NCI-H1048 (cell line): ENCODE measurements at regions not wholly inside any gene's neighbourhood (a gene's known extent, or its start where the extent isn't known, plus 50 kb on each side); places are given as distances from the start of the nearest gene placed in this dataset.

ENCODE experiments used
- DNase-seq: peaks from one replicate; lab custom pipeline; 2025; lab: John Stamatoyannopoulos, UW

DNA sequence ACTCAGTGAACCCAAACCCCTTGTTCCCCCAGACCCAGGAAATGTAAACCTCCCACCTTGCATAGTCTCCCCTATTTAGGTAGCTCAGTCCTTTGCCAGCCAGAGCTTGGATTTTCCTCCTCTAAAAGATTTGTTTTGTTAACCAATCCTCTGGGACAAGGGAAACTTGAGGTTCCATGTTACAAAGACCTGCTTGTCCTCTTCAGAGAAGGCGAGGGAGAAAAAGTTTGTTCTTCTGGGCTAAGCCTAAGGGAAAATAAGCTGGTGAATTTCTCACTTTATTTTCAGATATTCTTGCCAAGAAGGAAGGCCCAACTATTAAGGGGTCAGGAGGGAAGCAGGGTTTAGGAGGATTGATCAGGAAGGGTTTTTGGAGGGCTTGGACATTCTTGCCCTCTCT, 136.1 kb upstream of the PROK2 start:
- DNase-seq = no peak

DNA sequence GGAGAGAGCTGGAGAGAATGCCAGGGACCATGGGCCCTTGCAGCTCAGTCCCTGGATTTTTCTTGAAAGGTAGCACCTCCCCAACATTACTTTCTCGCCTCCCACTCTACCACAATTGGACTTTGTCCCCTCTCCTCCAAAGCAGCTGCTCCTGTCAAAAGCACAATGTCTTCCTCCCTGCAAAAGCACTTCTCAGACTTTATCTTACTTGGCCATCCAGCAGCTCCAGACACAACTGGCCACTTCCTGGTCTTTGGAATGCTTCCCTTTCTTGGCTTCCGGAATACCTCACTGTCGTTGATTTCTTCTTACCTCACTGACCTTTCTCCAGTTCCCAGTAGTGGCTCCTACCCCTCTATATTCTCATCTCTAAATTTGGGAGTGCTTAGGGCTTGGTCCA, 134.6 kb upstream of the PROK2 start:
- no peak for DNase-seq

DNA sequence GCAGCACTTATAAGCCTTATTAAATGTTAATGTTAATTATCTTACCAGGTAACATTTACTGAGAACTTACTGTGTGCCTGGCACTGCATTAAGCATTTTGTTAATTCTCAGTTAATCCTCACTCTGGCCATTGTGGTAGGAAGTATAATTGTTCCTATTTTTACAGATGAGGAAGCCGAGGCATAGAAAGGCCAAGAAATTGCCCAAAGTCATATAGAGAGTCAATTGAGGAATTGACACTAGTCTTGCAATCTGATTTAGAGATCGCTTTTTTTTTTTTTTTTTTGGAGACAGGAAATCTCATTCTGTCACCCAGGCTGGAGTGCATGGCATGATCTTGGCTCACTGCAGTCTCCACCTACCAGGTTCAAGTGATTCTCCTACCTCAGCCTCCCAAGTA, 132.6 kb upstream of the PROK2 start:
- DNase-seq = no peak

DNA sequence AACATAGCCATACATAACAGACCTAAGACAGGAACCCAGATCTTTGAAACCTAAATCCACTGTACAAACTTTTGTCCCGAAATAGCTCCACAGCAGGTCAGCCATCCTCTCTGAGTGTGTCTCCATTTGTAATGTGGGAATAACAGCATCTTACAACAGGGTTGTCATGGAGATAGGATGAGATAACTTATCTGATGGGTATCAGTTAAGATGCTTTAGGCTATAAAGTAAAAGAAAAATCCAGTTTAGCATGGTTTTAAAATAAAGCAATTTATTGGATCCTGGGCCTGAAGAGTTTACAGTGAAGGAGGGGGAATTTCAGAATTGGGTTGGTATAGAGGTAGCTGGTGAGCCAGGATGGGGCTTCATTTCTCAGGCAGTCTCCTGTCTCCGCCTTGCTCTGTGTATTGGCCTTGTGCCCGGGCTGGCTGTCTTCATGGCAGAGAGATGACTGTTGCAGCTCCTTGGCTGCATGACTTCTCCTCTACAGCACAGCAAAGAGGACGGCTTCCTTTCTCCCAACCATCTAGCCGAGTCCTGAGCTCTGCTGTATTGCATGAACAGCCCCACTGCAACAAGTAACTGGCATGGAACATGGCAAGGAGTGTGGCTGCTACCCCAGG, 131.9 kb upstream of the PROK2 start:
- no peak for DNase-seq

DNA sequence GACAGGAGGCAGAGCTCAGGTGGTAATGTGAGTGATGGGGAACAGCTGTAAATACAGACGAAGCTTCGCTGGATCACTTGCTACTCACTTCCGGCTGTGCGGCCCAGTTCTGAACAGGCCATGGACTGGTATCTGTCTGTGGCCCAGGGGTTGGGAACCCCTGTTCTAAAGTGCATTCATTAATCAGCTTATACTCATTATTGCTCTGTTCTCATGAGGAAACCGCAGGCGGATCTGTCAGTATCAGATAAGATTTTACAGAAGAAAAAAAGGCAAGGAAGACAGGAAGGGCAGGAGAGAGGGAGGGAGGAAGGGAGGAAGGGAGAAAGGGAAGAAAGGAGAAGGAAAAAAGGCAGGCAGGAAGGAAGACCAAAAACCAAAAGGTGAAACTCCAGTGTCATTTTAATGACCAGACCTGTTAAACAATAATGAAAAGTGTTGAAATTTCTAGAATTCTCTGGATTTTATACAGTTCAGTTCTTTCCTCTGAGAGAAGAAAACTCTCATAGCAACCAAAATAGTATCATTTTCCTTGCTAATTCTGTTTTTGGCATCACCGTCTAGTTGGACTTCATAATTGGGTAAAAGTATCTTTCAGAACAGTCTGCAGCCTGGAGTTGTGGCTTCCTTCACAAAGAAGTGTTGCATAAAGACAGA, 128.0 kb upstream of the PROK2 start:
- no peak for DNase-seq

DNA sequence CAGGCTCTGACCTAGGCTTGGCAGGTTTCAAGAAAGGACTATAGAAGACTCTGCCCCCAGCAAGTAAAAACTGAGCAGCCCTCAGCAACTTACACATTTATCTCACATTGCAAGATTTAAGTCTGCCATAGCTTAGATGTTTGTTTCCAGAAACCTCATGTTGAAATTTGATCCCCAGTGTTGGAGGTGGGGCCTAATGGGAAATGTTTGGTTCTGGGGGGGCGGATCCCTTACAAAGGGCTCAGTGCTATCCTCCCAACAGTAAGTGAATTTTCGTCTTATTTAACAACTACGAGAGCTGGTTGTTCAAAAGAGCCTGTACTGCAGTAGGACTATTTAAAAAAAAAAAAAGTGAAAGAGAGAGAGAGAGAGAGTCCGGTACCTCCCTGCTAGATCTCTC, 125.2 kb upstream of the PROK2 start:
- no peak for DNase-seq

DNA sequence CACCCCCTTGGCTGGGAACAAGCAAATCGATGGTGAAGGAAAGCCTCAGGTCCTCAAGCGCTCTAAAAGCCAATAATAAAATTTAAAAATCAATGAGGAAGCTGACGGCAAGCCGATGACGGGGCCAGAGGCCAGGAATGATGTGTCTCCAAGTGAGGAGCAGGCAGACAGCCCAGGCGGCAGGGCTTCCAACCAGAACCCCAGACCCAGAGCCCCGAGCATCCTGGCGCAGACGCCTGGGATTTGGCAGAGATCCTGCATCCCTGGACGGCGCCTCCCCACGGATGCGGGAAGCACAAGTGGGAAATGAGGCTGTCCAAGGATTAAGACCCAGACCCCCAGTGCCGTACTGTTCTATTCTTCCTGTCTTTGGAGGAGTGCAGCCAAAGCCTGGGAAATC, 123.0 kb upstream of the PROK2 start:
- DNase-seq = no peak

DNA sequence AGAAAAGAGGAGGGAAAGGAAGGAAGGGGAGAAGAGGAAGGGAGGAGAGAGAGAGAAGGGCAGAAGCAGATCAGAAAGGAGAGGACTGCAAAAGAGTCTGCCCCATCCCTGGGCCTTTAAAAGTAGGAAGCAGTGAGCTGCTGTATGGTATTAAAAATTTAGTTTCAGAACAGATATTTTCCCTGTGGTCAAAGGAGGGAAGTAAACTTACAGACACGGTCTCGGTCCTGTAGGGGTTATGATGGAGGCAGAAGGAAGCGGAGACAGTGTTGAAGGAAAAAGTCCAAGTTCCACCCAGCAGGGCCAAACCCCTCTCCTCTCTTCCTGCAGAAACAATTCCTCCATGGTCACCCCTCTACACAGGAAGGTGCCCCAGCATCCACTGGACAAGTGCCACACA, 122.0 kb upstream of the PROK2 start:
- no peak for DNase-seq

DNA sequence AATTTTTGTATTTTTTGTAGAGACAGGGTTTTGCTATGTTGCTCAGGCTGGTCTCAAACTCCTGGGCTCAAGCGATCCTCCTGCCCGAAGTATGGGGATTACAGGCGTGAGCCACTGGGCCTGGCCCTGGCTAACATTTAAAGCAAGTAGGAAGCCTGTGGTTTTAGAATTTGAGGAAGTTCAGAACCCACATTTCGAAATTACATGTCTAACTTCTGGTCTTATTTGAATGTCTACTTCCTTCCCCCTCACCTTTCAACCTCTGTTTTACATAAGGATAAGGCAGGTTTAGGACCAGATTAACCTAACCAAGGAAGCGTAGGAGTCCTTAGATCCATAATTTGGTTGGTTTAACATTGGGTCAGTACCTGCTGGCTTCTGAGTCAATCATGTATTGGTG, 120.5 kb upstream of the PROK2 start:
- DNase-seq = no peak

DNA sequence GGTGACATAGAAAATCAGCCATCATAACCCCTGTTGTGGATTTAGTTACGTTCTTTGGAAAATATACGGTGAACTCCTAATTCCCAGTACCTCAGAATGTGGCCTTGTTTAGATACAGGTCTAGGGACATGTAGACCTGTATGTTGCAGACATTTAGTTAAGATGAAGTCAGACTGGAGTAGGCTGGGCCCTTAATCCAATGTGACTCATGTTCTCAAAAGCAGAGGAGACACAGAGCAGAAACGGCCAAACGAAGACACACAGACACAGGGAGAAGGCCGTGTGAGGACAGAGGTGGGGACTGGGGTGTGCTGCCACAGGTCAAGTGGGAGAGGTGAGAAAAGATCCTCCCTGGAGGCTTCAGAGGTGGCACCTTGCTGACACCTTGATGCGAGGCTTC, 119.0 kb upstream of the PROK2 start:
- DNase-seq = no peak

DNA sequence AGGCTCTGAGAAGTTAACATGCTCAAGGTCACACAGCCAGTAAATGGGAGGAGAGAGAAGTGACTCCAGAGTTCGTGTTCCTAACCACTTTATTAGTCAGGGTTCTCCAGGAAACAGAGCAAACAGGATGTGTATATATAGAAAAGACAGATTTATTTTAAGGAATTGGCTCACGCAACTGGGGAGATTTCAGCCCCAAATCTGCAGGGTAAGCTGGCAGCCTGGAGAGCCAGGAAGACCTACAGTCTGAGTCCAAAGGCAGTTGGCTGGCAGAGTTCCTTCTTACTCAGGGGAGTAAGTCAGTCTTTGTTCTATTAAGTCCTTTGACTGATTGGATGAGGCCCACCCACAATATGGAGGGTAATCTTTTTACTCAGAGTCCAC, 118.2 kb upstream of the PROK2 start:
- DNase-seq = no peak

DNA sequence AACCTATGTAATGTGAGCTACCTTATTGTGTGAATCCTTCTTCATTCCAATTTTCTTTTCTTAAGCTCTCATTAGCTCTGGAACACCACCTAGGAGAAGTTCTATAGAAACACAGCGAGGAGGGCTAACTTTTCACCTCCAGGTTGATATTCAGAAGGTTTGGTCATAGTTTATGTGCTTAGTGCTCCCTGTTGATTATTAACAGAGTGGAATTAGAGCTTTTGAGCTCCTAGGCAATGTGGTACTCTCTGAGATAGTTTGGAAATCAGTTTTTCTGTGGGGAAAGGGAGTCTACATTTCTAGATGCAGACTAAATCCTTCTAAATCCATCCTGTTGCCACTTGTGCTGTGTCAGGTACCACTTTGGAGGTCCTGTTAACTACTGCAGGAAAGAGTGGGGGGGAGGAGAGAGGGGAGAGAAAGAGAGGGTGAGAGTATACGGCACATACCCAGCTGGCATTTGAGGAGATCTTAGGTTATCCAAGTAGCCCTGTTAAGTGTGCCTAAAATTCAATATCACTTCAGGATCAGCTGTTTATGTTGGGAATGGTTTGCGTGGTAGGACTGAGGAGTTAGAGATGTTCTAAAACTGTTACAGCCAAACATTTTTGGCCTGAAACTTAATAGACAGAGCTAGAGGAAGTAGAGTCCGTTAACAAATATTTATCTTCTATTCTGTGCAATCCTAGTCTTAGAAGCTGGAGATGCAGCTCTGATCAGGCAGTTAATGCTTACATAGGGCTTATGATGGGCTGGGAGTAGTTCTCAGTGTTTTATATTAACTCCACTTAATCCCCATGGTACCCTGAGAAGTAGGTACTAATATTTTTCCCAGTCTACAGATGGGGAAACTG, 117.5 kb upstream of the PROK2 start:
- DNase-seq = no peak

DNA sequence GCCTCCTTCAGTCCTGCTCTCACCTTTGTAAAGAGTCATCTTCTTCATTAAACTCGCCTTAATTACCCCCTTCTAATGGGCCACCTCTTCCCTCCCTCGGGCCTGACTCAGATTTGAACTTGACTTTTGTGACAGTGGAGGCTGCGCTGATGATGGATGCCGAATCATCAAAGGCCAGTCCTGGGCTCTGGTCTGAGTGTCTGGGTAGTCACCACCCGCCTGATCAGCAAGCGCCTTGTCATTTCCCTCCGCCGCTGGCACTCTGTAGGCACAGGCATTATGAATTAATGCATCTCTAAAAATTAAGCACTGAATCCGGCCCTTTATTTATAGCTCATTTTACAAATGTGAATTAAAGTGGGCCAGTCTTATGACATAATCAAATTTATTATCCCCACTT, 116.7 kb upstream of the PROK2 start:
- no peak for DNase-seq

DNA sequence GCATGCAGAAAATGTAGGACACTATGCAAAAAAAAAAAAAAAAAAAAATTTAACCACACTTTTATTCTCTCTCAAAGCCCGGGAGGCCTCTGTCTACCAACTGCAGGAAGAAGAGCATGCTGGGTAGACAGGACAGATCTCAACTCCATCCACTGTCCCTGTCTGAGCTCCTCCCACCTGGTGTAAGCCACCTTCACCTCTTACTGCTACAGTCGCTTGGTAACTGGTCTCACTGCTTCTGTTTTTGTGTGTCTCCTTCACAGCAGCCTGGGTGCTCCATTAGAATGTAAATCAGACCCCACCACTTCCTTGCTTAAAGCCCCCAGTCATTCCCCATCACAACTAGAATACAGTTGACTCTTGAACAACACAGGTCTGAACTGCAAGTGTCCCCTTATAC, 115.1 kb upstream of the PROK2 start:
- no peak for DNase-seq

DNA sequence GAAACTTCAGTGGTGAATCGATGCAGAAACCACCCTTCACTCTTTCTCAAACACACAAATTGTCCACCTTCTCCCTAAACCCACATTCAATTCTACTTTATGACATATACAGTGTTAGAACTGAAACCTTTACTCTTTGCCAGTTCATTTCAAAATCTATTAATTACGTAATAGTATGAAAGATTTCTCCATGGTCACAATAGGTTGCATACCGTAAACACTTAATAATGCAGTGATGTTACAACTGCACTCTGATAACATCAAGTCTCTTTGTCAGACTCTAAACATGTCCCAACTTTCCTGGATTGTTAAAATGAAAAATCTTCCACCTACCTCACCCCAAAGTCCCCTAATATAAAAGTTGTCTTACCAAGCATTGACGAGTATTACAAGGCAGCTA, 111.8 kb upstream of the PROK2 start:
- DNase-seq = no peak

DNA sequence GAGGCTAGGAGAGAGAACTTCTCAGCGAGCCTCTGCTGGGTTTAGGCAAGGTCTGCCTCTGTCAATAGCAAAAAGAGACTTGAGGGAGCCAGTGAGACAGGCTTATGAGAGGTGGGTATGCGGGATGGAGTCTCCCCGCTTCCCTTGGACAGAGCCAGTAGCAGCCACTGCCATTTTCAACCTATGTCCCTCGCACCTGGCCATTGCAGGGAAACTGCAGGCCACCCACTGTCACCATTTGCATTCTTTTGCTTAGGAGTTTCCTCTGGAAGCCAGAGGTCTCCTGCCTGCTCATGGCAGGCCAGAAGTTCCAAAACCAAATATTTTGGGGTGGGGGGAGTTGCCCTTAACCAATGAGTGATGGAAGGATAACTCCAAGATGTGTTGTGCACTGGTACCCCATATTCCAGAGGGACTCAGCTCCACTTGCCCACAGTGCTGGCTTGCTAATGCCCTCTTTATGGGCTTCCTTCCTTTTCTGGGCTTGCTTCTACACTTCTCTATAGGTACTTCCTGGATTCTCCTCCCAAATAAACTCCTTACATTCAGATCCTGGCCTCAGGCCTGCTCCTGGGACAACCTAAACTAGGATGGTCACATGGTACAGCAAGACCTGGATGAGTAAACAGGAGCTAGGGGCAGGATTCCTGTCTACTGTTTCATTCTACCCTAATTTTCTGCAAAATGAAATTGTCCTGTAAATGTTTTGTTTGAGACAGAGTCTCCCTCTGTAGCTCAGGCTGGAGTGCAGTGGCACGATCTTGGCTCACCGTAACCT, 108.9 kb upstream of the PROK2 start:
- DNase-seq = no peak

DNA sequence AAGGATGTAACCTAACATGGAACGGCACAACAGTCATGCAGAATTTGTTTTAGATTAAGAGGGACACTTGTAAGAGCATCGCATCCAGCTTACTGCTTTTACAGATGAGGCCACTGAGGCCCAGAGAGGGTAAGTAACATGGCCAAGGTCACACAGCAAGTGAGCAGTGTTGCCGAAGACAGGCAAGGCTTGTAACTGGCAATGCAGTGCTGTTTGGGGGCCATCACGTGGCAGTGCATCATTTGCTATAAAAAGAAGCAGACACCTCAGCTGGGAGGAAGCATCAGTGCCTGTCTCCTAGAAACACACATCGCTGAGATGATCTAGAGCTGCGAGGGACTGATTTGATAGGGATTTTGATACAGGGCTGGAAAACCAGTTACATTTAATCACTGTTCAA, 108.2 kb upstream of the PROK2 start:
- no peak for DNase-seq

DNA sequence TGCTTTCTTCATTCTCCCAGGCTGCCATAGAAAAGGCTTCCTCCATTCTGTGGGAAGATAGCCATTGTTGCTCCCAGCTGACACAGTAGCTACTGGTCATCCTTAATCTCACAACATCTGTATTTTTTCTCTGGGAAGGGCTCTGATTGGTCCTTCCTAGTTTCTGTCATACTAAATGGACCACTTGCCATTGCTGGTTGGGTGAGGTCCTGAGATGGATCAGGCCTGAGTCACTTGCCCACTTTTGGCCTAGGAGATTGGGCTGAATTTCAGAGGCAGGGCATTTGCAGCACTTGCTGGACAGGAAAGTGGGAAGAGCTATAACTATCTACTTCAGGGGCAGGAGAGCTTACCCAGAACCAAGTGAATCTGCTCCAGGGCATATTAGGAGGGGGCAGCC, 106.5 kb upstream of the PROK2 start:
- DNase-seq = no peak

DNA sequence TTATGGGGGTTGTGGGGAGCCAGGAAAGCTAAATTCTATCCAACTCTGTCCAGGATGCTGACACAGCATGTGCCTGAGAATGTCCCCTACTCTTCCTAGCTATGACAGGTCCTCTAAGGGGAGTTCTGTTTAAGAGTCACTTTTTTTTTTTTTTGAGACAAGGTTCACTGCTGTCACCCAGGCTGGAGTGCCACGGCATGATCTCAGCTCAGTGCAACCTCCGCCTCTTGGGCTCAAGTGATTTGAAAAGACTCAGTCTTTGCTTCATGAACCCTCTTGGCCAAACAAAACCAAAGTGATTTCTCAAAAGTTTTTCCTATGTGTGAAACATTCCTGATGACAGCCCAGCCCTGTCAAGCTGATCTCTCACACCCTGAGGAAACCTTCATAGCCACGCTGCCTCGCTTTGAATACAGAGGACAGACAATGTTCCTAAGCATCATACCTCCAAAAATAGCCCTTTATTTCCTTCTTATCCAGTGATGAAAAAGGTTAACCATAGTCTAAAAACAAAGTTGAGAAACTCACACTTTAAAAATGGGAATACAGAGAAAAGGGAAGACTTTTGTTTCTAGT, 105.5 kb upstream of the PROK2 start:
- no peak for DNase-seq

DNA sequence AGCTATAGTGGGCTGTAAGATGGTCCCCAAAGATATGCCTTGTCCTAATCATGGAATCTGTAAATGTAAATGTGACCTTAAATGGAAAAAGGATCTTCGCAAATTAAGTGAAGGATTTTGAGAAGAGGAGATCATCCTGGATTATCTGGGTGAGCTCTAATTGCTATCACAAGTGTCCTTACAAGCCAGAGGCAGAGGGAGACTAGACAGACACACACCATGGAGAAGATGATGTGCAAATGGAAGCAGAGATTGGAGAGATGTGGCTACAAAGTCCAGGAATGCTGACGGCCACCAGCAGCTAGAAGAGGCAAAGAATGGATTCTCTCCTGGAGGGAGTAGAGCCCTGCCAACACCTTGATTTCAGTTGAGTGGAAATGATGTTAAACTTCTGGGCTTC, 102.3 kb upstream of the PROK2 start:
- DNase-seq = no peak

DNA sequence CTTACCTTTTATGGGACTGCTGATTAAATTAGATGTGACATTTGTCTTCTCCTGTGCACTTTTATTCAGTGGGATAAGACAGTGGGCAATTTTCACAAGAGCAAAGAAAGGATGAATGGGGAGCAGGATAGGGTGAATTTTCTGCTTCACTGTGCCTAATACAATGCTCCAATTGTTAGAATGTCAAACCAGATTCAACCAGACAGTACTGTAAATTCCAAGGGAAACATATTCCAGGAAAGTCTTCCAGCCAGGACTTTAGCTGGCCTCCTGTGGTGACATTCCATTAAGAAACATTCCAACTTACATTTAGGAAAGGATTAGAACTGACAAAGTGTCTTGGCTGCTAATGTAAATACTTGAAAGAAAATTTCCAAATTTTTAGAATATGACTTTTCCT, 100.1 kb upstream of the PROK2 start:
- DNase-seq = no peak

DNA sequence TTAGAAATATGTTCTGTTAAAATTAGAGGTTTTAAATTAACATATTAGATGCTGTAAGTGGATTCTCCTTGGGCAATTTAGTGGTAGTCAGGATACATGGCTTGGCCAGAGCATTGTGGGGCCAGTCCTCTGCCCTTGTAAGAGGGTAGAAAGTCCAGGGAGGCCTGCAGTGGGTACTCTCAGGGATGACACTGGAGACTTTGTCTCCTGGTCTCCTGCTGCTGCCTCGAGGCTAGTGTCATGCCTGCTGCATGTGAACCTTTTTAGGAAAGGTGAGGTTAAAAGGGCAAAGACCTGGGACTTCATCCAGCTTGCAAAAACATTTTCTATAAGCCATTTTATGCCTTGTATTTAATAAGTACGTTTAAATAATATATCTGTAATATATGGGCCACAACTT, 96.8 kb upstream of the PROK2 start:
- no peak for DNase-seq
